Mucosa of stomach (tissue), 1 donor: ENCODE measurements at regions not wholly inside any gene's neighbourhood (a gene's known extent, or its start where the extent isn't known, plus 50 kb on each side); places are given as distances from the start of the nearest gene placed in this dataset.

Experiments used
- H3K27me3 ChIP-seq: one replicate; pipeline ENCODE4 v1.7.0; 2013; ENCODE audit warnings: mild to moderate bottlenecking, low read length; ENCODE audit not compliant: control insufficient read depth, insufficient read depth
- H3K36me3 ChIP-seq: one replicate; pipeline ENCODE4 v1.7.0; 2013; ENCODE audit warnings: low read length; ENCODE audit not compliant: control insufficient read depth, insufficient read depth
- H3K4me1 ChIP-seq: one replicate; pipeline ENCODE4 v1.7.0; 2013; ENCODE audit warnings: mild to moderate bottlenecking, low read length; ENCODE audit not compliant: control insufficient read depth, insufficient read depth
- H3K4me3 ChIP-seq: one replicate; pipeline ENCODE4 v1.7.0; 2013; ENCODE audit warnings: low read length
- H3K9ac ChIP-seq: one replicate; pipeline ENCODE4 v1.7.0; 2013; ENCODE audit warnings: mild to moderate bottlenecking, low read length, moderate library complexity
- H3K9me3 ChIP-seq: one replicate; pipeline ENCODE4 v1.7.0; 2013; ENCODE audit warnings: mild to moderate bottlenecking, low read length, moderate library complexity; ENCODE audit not compliant: control insufficient read depth
- donor health status: Pancreatic carcinoma.

GRCh38 chr4:71255976-71256375 lies 82.8 kb upstream of the SLC4A4 start:
- Histone ChIP-seq H3K9ac (no peak overlapping the region), H3K27me3 (no peaks in the 10 kb centered on the region), H3K4me1 (peaks cover 13% of the 10 kb centered on the region), H3K36me3 (no peaks in the 10 kb centered on the region), H3K4me3 (no peak overlapping the region), H3K9me3 (no peaks in the 10 kb centered on the region)

GRCh38 chr4:71257761-71258160 lies 81.1 kb upstream of the SLC4A4 start:
- H3K4me1 ChIP-seq: peaks cover 15% of the 10 kb centered on the region

GRCh38 chr4:71258323-71258722 lies 80.5 kb upstream of the SLC4A4 start:
- no peak overlapping the region for H3K4me3 ChIP-seq
- no peak overlapping the region for H3K9ac ChIP-seq
- H3K27me3 ChIP-seq: no peaks in the 10 kb centered on the region
- peaks cover 15% of the 10 kb centered on the region for H3K4me1 ChIP-seq
- no peaks in the 10 kb centered on the region for H3K9me3 ChIP-seq
- H3K36me3 ChIP-seq: no peaks in the 10 kb centered on the region

More at GRCh38 chr4:71257761-71258160, 81.1 kb upstream of the SLC4A4 start:
- no peak overlapping the region for H3K9ac ChIP-seq
- no peaks in the 10 kb centered on the region for H3K9me3 ChIP-seq
- H3K27me3 ChIP-seq: no peaks in the 10 kb centered on the region
- H3K36me3 ChIP-seq: no peaks in the 10 kb centered on the region
- no peak overlapping the region for H3K4me3 ChIP-seq

- Histone ChIP-seq H3K27me3 (no peaks in the 10 kb centered on the region), H3K9me3 (no peaks in the 10 kb centered on the region), H3K9ac (no peak overlapping the region), H3K36me3 (no peaks in the 10 kb centered on the region), H3K4me1 (peaks cover 15% of the 10 kb centered on the region), H3K4me3 (no peak overlapping the region)
These were observed 79.5 kb upstream of the SLC4A4 start for GRCh38 chr4:71259280-71259679.

GRCh38 chr4:71259911-71260331 lies 78.9 kb upstream of the SLC4A4 start:
- H3K4me3 ChIP-seq: no peak overlapping the region
- peaks cover 15% of the 10 kb centered on the region for H3K4me1 ChIP-seq
- no peaks in the 10 kb centered on the region for H3K9me3 ChIP-seq

GRCh38 chr4:71260544-71260943 lies 78.3 kb upstream of the SLC4A4 start:
- H3K9ac ChIP-seq: no peak overlapping the region
- H3K4me3 ChIP-seq: no peak overlapping the region
- H3K36me3 ChIP-seq: no peaks in the 10 kb centered on the region
- no peaks in the 10 kb centered on the region for H3K27me3 ChIP-seq
- H3K9me3 ChIP-seq: no peaks in the 10 kb centered on the region
- peaks cover 15% of the 10 kb centered on the region for H3K4me1 ChIP-seq

More at GRCh38 chr4:71259911-71260331, 78.9 kb upstream of the SLC4A4 start:
- Histone ChIP-seq H3K36me3 (no peaks in the 10 kb centered on the region), H3K9ac (no peak overlapping the region), H3K27me3 (no peaks in the 10 kb centered on the region)

- Histone ChIP-seq H3K4me1 (peaks cover 15% of the 10 kb centered on the region), H3K27me3 (no peaks in the 10 kb centered on the region), H3K9me3 (no peaks in the 10 kb centered on the region), H3K9ac (no peak overlapping the region), H3K36me3 (no peaks in the 10 kb centered on the region), H3K4me3 (no peak overlapping the region)
These were observed 77.8 kb upstream of the SLC4A4 start for GRCh38 chr4:71261001-71261400.

GRCh38 chr4:71261633-71262121 lies 77.1 kb upstream of the SLC4A4 start:
- H3K27me3 ChIP-seq: no peaks in the 10 kb centered on the region

GRCh38 chr4:71262161-71262560 lies 76.7 kb upstream of the SLC4A4 start:
- Histone ChIP-seq H3K9ac (no peak overlapping the region), H3K9me3 (no peaks in the 10 kb centered on the region), H3K4me1 (peaks cover 15% of the 10 kb centered on the region), H3K27me3 (no peaks in the 10 kb centered on the region), H3K4me3 (no peak overlapping the region), H3K36me3 (no peaks in the 10 kb centered on the region)

More at GRCh38 chr4:71261633-71262121, 77.1 kb upstream of the SLC4A4 start:
- H3K9me3 ChIP-seq: no peaks in the 10 kb centered on the region
- peaks cover 15% of the 10 kb centered on the region for H3K4me1 ChIP-seq
- H3K4me3 ChIP-seq: no peak overlapping the region
- H3K9ac ChIP-seq: no peak overlapping the region
- H3K36me3 ChIP-seq: no peaks in the 10 kb centered on the region

GRCh38 chr4:71266090-71266794 lies 72.6 kb upstream of the SLC4A4 start:
- H3K4me3 ChIP-seq: no peak overlapping the region
- H3K9me3 ChIP-seq: no peaks in the 10 kb centered on the region
- H3K9ac ChIP-seq: no peak overlapping the region
- H3K27me3 ChIP-seq: no peaks in the 10 kb centered on the region
- no peaks in the 10 kb centered on the region for H3K36me3 ChIP-seq
- peaks cover 4% of the 10 kb centered on the region for H3K4me1 ChIP-seq

- Histone ChIP-seq H3K9ac (no peak overlapping the region), H3K9me3 (no peaks in the 10 kb centered on the region), H3K27me3 (no peaks in the 10 kb centered on the region), H3K4me1 (peaks cover 4% of the 10 kb centered on the region), H3K36me3 (no peaks in the 10 kb centered on the region), H3K4me3 (no peak overlapping the region)
These were observed 71.6 kb upstream of the SLC4A4 start for GRCh38 chr4:71267244-71267643.

- peaks cover 4% of the 10 kb centered on the region for H3K4me1 ChIP-seq
These were observed 70.7 kb upstream of the SLC4A4 start for GRCh38 chr4:71268166-71268565.

More at GRCh38 chr4:71268166-71268565, 70.7 kb upstream of the SLC4A4 start:
- no peak overlapping the region for H3K9ac ChIP-seq
- no peaks in the 10 kb centered on the region for H3K27me3 ChIP-seq
- no peaks in the 10 kb centered on the region for H3K9me3 ChIP-seq
- H3K36me3 ChIP-seq: no peaks in the 10 kb centered on the region
- H3K4me3 ChIP-seq: no peak overlapping the region
